Fibroblast of mammary gland (primary cell): ENCODE measurements at regions not wholly inside any gene's neighbourhood (a gene's known extent, or its start where the extent isn't known, plus 50 kb on each side); places are given as distances from the start of the nearest gene placed in this dataset.
"Not testable (repeated sequence)": the region's sequence is repeated elsewhere in the genome, so short reads cannot be mapped to it uniquely, and the experiment has no call there.

Source experiments
- DNase-seq: peaks from one replicate; pipeline ENCODE4 v3.0.0-alpha.2; 2010; ENCODE audit warnings: low read depth
- H3K4me3 ChIP-seq: 2 replicates; pipeline ENCODE4 v1.5.1; 2011; ENCODE audit warnings: low read depth, mild to moderate bottlenecking, low read length, moderate library complexity; ENCODE audit not compliant: control insufficient read depth
- TF ChIP-seq, protein P1 (sequence below): conservative IDR thresholded peaks from 2 replicates; pipeline ENCODE4 v1.5.1; 2011; ENCODE audit warnings: low read depth, low read length, inconsistent platforms; ENCODE audit not compliant: control insufficient read depth, insufficient read depth

GRCh38 chr3:28613511-28614106, 265.0 kb upstream of the AZI2 start:
- no peak overlapping the region for H3K4me3 ChIP-seq
- TF ChIP-seq, protein P1, sequence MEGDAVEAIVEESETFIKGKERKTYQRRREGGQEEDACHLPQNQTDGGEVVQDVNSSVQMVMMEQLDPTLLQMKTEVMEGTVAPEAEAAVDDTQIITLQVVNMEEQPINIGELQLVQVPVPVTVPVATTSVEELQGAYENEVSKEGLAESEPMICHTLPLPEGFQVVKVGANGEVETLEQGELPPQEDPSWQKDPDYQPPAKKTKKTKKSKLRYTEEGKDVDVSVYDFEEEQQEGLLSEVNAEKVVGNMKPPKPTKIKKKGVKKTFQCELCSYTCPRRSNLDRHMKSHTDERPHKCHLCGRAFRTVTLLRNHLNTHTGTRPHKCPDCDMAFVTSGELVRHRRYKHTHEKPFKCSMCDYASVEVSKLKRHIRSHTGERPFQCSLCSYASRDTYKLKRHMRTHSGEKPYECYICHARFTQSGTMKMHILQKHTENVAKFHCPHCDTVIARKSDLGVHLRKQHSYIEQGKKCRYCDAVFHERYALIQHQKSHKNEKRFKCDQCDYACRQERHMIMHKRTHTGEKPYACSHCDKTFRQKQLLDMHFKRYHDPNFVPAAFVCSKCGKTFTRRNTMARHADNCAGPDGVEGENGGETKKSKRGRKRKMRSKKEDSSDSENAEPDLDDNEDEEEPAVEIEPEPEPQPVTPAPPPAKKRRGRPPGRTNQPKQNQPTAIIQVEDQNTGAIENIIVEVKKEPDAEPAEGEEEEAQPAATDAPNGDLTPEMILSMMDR = no peak
- no peak for DNase-seq

GRCh38 chr3:28615071-28615470, 266.4 kb upstream of the AZI2 start:
- no peak overlapping the region for H3K4me3 ChIP-seq
- TF ChIP-seq, protein P1 = no peak
- no peak for DNase-seq

- no peak for DNase-seq
- H3K4me3 ChIP-seq = no peak overlapping the region
- TF ChIP-seq, protein P1 = no peak
Measured at GRCh38 chr3:28615971-28616370, 267.3 kb upstream of the AZI2 start.

GRCh38 chr3:28617821-28618220, 269.2 kb upstream of the AZI2 start:
- TF ChIP-seq, protein P1 = no peak
- DNase-seq = no peak
- no peak overlapping the region for H3K4me3 ChIP-seq

DNA sequence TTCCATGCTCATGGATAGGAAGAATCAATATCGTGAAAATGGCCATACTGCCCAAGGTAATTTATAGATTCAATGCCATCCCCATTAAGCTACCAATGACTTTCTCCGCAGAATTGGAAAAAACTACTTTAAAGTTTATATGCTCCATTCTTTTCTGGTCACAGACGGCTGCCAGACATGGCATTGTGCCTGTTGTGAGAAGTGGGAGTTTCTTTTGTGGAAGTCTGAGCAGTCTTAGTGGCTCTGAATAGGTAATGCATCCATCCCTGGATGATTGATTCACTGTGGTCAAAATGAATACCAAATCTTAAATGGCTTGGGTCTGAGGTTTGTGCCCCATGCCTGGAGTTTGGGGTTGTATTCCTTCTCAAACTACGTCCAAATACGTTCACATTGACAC, 274.5 kb upstream of the AZI2 start:
- TF ChIP-seq, protein P1 = no peak
- DNase-seq = no peak
- H3K4me3 ChIP-seq = no peak overlapping the region

- no peak for DNase-seq
- H3K4me3 ChIP-seq = no peak overlapping the region
- TF ChIP-seq, protein P1 = no peak
Measured at GRCh38 chr3:28624084-28624483, 275.5 kb upstream of the AZI2 start.

- H3K4me3 ChIP-seq, DNase-seq: not testable (repeated sequence)
Measured at GRCh38 chr3:28627843-28628242, 279.2 kb upstream of the AZI2 start.

DNA sequence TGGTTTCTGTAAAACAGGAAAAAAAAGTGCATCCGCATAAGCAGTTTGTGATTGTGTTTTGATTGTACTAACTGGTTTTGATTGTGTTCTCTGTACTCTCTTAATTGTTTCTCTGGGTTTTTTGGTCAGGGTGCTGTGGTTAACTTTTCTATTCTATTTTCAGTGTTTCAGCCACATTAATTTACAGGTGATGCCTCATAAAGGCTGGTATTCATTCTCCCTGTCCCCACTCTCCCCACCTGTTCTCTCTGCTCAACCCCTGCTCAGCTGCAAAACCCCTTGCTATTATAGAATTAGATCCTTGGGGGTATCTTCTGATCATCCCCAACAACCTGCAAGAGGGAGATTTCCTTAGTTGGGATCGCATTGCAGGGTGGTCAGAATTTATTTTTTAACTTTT, 285.4 kb upstream of the AZI2 start:
- no peak overlapping the region for H3K4me3 ChIP-seq
- DNase-seq = no peak
- TF ChIP-seq, protein P1 = no peak
